Gastroesophageal sphincter (tissue), 4 donors: ENCODE measurements at regions not wholly inside any gene's neighbourhood (a gene's known extent, or its start where the extent isn't known, plus 50 kb on each side); places are given as distances from the start of the nearest gene placed in this dataset.

Source experiments
- ATAC-seq: fragments of 150-250 bp; one replicate; pipeline ENCODE4 v1.9.1; 2016; ENCODE audit warnings: mild to moderate bottlenecking, moderate library complexity
- H3K27ac ChIP-seq, 4 donors: fragments of 200-600 bp; sonication (generic) in 3 of 4; 1 replicate in 3 of 4; 2 replicates in 1 of 4; pipeline ENCODE4 v1.5.1; 2016 to 2019
- H3K27me3 ChIP-seq: fragments of 200-600 bp; sonication (generic); one replicate; pipeline ENCODE4 v1.5.1; 2019
- H3K36me3 ChIP-seq, 2 donors: fragments of 200-600 bp; sonication (generic); one replicate each; pipeline ENCODE4 v1.5.1; 2019; ENCODE audit warnings: control low read depth in 1 of 2
- H3K4me1 ChIP-seq, 3 donors: fragments of 200-600 bp; sonication (generic); 1 replicate in 2 of 3; 2 replicates in 1 of 3; pipeline ENCODE4 v1.5.1; 2016 to 2019; ENCODE audit warnings: control low read depth in 2 of 3
- H3K4me3 ChIP-seq, 2 donors: fragments of 200-600 bp; sonication (generic); one replicate each; pipeline ENCODE4 v1.5.1; 2019; ENCODE audit warnings: mild to moderate bottlenecking in 1 of 2, moderate library complexity in 1 of 2
- H3K9me3 ChIP-seq, 3 donors: fragments of 200-600 bp; sonication (generic); one replicate each; pipeline ENCODE4 v1.5.1; 2017 to 2019; ENCODE audit warnings: control low read depth in 2 of 3
- CTCF ChIP-seq, 4 experiments: fragments of 200-600 bp in 2 of 4; fragments of 450-650 bp in 2 of 4; sonication (generic) in 1 of 4; IDR thresholded peaks; one replicate each; pipeline ENCODE4 v1.5.1; 2017 to 2019; ENCODE audit warnings: antibody characterized with exemption in 4 of 4, mild to moderate bottlenecking in 2 of 4, moderate library complexity in 2 of 4
- EP300 ChIP-seq: sonication (generic); formaldehyde crosslinking; IDR thresholded peaks from one replicate; pipeline ENCODE4 v1.6.1; 2017; ENCODE audit warnings: antibody characterized with exemption, mild to moderate bottlenecking
- POLR2A ChIP-seq, 2 donors: fragments of 450-650 bp; IDR thresholded peaks; one replicate each; pipeline ENCODE4 v1.6.1; 2017; ENCODE audit warnings: antibody characterized with exemption in 2 of 2, mild to moderate bottlenecking in 2 of 2, moderate library complexity in 1 of 2
- POLR2AphosphoS5 ChIP-seq: sonication (generic); formaldehyde crosslinking; IDR thresholded peaks from one replicate; pipeline ENCODE4 v1.6.1; 2017; ENCODE audit warnings: antibody characterized with exemption
- WGBS, 2 donors: methylation state at CpG; one replicate each; pipeline ENCODE4 v1.1.5; 2018; ENCODE audit warnings: low coverage in 1 of 2; 5-methylcytosine and 5-hydroxymethylcytosine counted together

GRCh38 chr9:29118555-29118954 is 1545.3 kb upstream of the C9orf72 start:
- no peaks in the 10 kb centered on the region for H3K27me3 ChIP-seq
- ATAC-seq, result no peak
- no peaks in the 10 kb centered on the region for H3K9me3 ChIP-seq
- 78% methylated on average over 3 of the region's 6 CpGs; no CpG with 5 or more reads in 1 of the 2 donors for WGBS, 2 donors
- H3K36me3 ChIP-seq, result no peaks in the 10 kb centered on the region
- no peak overlapping the region for H3K4me3 ChIP-seq
- no peak overlapping the region for H3K27ac ChIP-seq
- TF ChIP-seq EP300 (no peak), POLR2A (IDR thresholded peaks at IDR 0.05) (no peak), POLR2AphosphoS5 (no peak), CTCF (IDR thresholded peaks at IDR 0.05) (no peak)
- H3K4me1 ChIP-seq, result no peaks in the 10 kb centered on the region

GRCh38 chr9:29126783-29127182 is 1553.5 kb upstream of the C9orf72 start:
- H3K27ac ChIP-seq, result no peak overlapping the region
- peaks cover 0 to 7% (median 0%) of the 10 kb centered on the region in 3 donors for H3K9me3 ChIP-seq
- H3K4me1 ChIP-seq, result no peaks in the 10 kb centered on the region
- no peak overlapping the region for H3K4me3 ChIP-seq
- 89 to 100% methylated on average over 1 to 2 of the region's 2 CpGs for WGBS, 2 donors
- H3K36me3 ChIP-seq, result no peaks in the 10 kb centered on the region
- H3K27me3 ChIP-seq, result no peaks in the 10 kb centered on the region
- ATAC-seq, result no peak
- no peak for TF ChIP-seq POLR2A (IDR thresholded peaks at IDR 0.05)
- TF ChIP-seq POLR2AphosphoS5, result no peak
- no peak for TF ChIP-seq CTCF (IDR thresholded peaks at IDR 0.05)

- H3K9me3 ChIP-seq, result peaks cover 0 to 7% (median 0%) of the 10 kb centered on the region in 3 donors
- no peak for ATAC-seq
- no peaks in the 10 kb centered on the region for H3K36me3 ChIP-seq
- WGBS, 2 donors, result 58 to 70% methylated on average over 1 of the region's 1 CpG
- no peak overlapping the region for H3K27ac ChIP-seq
- H3K27me3 ChIP-seq, result no peaks in the 10 kb centered on the region
- no peaks in the 10 kb centered on the region for H3K4me1 ChIP-seq
- H3K4me3 ChIP-seq, result no peak overlapping the region
- TF ChIP-seq EP300 (no peak), POLR2A (IDR thresholded peaks at IDR 0.05) (no peak), POLR2AphosphoS5 (no peak), CTCF (IDR thresholded peaks at IDR 0.05) (no peak)
Observed at GRCh38 chr9:29129763-29130162, 1556.5 kb upstream of the C9orf72 start.

DNA sequence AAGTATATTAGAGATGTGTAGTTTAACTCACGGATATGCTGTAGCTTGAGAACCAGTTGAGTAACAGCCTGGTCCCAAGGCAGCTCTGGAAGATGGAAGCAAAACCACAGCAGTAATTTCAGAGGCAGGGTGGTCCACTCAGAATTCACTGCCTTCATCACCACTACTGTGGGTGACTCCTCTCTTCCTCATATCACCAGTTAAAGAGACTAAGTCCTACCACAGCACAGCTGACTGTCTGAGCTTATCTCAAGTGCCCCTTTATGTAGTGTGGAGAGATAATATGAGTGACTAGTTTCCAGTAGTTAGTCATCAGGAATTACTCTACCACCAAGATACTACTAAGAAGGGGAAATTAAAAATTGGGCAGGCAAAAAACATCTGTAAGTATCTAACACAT is 1571.2 kb upstream of the C9orf72 start:
- WGBS, 2 donors, result 78 to 100% methylated on average over 1 of the region's 1 CpG
- H3K4me3 ChIP-seq, result no peak overlapping the region
- H3K27ac ChIP-seq, result no peak overlapping the region
- ATAC-seq, result no peak
- H3K9me3 ChIP-seq, result peaks cover 0 to 17% (median 0%) of the 10 kb centered on the region in 3 donors
- H3K27me3 ChIP-seq, result no peaks in the 10 kb centered on the region
- H3K4me1 ChIP-seq, result no peaks in the 10 kb centered on the region
- no peak for TF ChIP-seq EP300
- TF ChIP-seq POLR2AphosphoS5, result no peak
- no peak for TF ChIP-seq CTCF (IDR thresholded peaks at IDR 0.05)
- no peak for TF ChIP-seq POLR2A (IDR thresholded peaks at IDR 0.05)
- H3K36me3 ChIP-seq, result no peaks in the 10 kb centered on the region

GRCh38 chr9:29150606-29151005 is 1577.3 kb upstream of the C9orf72 start:
- no peaks in the 10 kb centered on the region for H3K4me1 ChIP-seq
- H3K4me3 ChIP-seq, result no peak overlapping the region
- TF ChIP-seq POLR2A (IDR thresholded peaks at IDR 0.05) (no peak), EP300 (no peak), CTCF (IDR thresholded peaks at IDR 0.05) (no peak), POLR2AphosphoS5 (no peak)
- no peaks in the 10 kb centered on the region for H3K9me3 ChIP-seq
- no peak for ATAC-seq
- no peaks in the 10 kb centered on the region for H3K36me3 ChIP-seq
- no peak overlapping the region for H3K27ac ChIP-seq
- no peaks in the 10 kb centered on the region for H3K27me3 ChIP-seq
- WGBS, 2 donors, result 73 to 86% methylated on average over 3 of the region's 3 CpGs
